Stomach (tissue), 4 donors: ENCODE measurements at regions not wholly inside any gene's neighbourhood (a gene's known extent, or its start where the extent isn't known, plus 50 kb on each side); places are given as distances from the start of the nearest gene placed in this dataset.

Source experiments
- EP300 ChIP-seq: sonication (generic); formaldehyde crosslinking; IDR thresholded peaks from one replicate; pipeline ENCODE4 v1.6.1; 2017; ENCODE audit warnings: antibody characterized with exemption
- POLR2A ChIP-seq, 4 donors: fragments of 450-650 bp; IDR thresholded peaks; one replicate each; pipeline ENCODE4 v1.6.1; 2016; ENCODE audit warnings: antibody characterized with exemption in 4 of 4, control low read depth in 2 of 4, mild to moderate bottlenecking in 1 of 4, moderate library complexity in 1 of 4
- POLR2AphosphoS5 ChIP-seq, 3 donors: sonication (generic); formaldehyde crosslinking; IDR thresholded peaks; one replicate each; pipeline ENCODE4 v1.6.1; 2016; ENCODE audit warnings: antibody characterized with exemption in 3 of 3
- TF ChIP-seq, protein P1 (sequence below), 7 experiments: fragments of 450-650 bp in 4 of 7; fragments of 200-600 bp in 3 of 7; sonication (generic) in 3 of 7; IDR thresholded peaks; one replicate each; pipeline ENCODE4 v1.5.1; 2016 to 2019; ENCODE audit warnings: antibody characterized with exemption in 7 of 7, control low read depth in 2 of 7, mild to moderate bottlenecking in 1 of 7

DNA sequence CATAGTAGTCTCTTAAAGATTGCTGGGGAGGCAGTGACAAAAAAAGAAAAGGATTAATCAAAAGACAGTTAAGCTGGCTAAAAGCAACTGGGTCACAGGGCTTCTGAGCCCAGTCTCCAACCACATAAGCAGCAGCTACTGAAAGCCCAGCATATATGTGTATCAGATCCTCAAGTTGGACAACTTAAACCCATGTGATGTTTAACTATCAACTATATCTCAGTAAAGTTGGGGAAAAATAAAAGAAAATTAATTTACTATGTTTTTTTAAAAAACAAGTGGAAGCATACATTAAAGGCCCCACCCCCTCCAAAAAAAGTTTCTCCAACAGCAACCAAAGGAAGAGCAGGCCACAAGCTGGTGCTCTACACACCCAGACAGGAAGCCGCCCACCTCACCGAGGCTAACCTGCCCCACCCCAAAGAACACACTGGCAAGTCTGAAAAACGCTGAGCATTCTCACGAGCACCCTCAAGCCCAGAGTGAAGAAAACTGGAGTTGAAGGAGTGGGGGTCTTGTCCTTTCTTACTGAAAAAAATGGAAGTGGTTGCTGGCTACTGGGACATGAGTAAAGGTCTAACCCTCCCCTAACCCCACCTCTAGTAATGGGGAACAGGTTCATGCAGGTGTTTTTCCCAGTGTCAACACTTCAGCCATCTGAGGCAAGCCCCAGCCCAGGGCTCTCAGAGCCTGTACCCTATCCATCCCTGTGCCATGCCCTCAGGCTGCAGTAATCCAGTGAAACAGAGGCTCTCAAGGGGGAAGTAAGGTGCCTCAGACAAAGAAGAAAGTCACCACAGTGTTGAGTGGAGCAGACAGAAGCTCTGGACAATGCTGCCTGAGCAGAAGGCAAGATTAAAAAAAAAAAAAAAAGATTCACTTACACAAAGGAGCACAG, 106.3 kb downstream of the GYPC start:
- TF ChIP-seq, protein P1, sequence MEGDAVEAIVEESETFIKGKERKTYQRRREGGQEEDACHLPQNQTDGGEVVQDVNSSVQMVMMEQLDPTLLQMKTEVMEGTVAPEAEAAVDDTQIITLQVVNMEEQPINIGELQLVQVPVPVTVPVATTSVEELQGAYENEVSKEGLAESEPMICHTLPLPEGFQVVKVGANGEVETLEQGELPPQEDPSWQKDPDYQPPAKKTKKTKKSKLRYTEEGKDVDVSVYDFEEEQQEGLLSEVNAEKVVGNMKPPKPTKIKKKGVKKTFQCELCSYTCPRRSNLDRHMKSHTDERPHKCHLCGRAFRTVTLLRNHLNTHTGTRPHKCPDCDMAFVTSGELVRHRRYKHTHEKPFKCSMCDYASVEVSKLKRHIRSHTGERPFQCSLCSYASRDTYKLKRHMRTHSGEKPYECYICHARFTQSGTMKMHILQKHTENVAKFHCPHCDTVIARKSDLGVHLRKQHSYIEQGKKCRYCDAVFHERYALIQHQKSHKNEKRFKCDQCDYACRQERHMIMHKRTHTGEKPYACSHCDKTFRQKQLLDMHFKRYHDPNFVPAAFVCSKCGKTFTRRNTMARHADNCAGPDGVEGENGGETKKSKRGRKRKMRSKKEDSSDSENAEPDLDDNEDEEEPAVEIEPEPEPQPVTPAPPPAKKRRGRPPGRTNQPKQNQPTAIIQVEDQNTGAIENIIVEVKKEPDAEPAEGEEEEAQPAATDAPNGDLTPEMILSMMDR (IDR thresholded peaks at IDR 0.05) = no peak
- TF ChIP-seq POLR2A (IDR thresholded peaks at IDR 0.05) = no peak
- TF ChIP-seq POLR2AphosphoS5 (IDR thresholded peaks at IDR 0.05) = no peak
- no peak for TF ChIP-seq EP300
